H1 (cell line): ENCODE measurements at regions not wholly inside any gene's neighbourhood (a gene's known extent, or its start where the extent isn't known, plus 50 kb on each side); places are given as distances from the start of the nearest gene placed in this dataset.
A peak's percentile ranks its signal among the peaks of the same experiment; 100 is the strongest.

Source experiments
- CTCF ChIA-PET: fragments of 300-600 bp; sonication (Branson Sonifier 250); formaldehyde crosslinking; loops from one replicate; lab custom pipeline; 2021; ENCODE audit not compliant: partially characterized antibody; lab: Charles Lee
- POLR2A ChIA-PET: fragments of 300-600 bp; sonication (Branson Sonifier 250); formaldehyde crosslinking; loops from one replicate; lab custom pipeline; 2021; ENCODE audit warnings: inconsistent platforms; ENCODE audit not compliant: partially characterized antibody; lab: Charles Lee
- DNase-seq, 2 experiments: peaks; one replicate each; pipeline versions ENCODE4 v3.0.0 to v3.0.0-alpha.2; 2010 to 2022; ENCODE audit warnings: low spot score in 2 of 2, low read depth in 1 of 2, mixed read lengths in 1 of 2
- FAIRE-seq: peaks from 2 replicates; lab custom pipeline; 2011; peaks lifted over from hg19 to GRCh38; lab: Jason Lieb, UNC
- H2AFZ ChIP-seq: 2 replicates; pipeline ENCODE4 v1.8.1; 2012; ENCODE audit warnings: low read length, inconsistent platforms
- H2AK5ac ChIP-seq: 2 replicates; pipeline ENCODE4 v1.6.1; 2013; ENCODE audit warnings: low read depth, low read length
- H2BK120ac ChIP-seq: replicated peaks from 2 replicates; pipeline ENCODE3; 2013; ENCODE audit warnings: low read depth, low read length, inconsistent platforms
- H2BK12ac ChIP-seq: 2 replicates; pipeline ENCODE4 v1.6.1; 2013; ENCODE audit warnings: low read depth, low read length
- H2BK15ac ChIP-seq: 2 replicates; pipeline ENCODE4 v1.6.1; 2013; ENCODE audit warnings: low read length
- H2BK20ac ChIP-seq: 2 replicates; pipeline ENCODE4 v1.6.1; 2013; ENCODE audit warnings: low read length
- H2BK5ac ChIP-seq: 2 replicates; pipeline ENCODE4 v1.6.1; 2013; ENCODE audit warnings: low read depth, low read length
- H3K14ac ChIP-seq: 2 replicates; pipeline ENCODE4 v1.6.1; 2013; ENCODE audit warnings: inconsistent platforms; ENCODE audit not compliant: insufficient read length
- H3K18ac ChIP-seq: 2 replicates; pipeline ENCODE4 v1.6.1; 2013; ENCODE audit warnings: low read length; ENCODE audit errors: extremely low read depth
- H3K23ac ChIP-seq: 2 replicates; pipeline ENCODE4 v1.6.1; 2013; ENCODE audit warnings: inconsistent platforms; ENCODE audit not compliant: insufficient read length
- H3K23me2 ChIP-seq: 2 replicates; pipeline ENCODE4 v1.6.1; 2013; ENCODE audit warnings: low read depth, low read length
- H3K27ac ChIP-seq: 2 replicates; pipeline ENCODE4 v1.6.1; 2011; ENCODE audit warnings: low read depth, low read length, inconsistent platforms
- H3K27me3 ChIP-seq, 4 experiments: replicated peaks in 1 of 4; 1 replicate in 1 of 4; 2 replicates in 3 of 4; pipeline versions ENCODE4 v1.6.1 to v1.8.1; 2011 to 2013; ENCODE audit warnings: low read length in 3 of 4, mild to moderate bottlenecking in 3 of 4, inconsistent platforms in 2 of 4, mixed read lengths in 2 of 4, moderate library complexity in 1 of 4; ENCODE audit not compliant: control insufficient read depth in 3 of 4, insufficient read depth in 3 of 4; ENCODE audit errors: extremely low read depth in 1 of 4
- H3K36me3 ChIP-seq, 4 experiments: 2 replicates each; pipeline versions ENCODE4 v1.6.1 to v1.8.1; 2011 to 2013; ENCODE audit warnings: mild to moderate bottlenecking in 4 of 4, low read length in 3 of 4, moderate library complexity in 2 of 4, control low read depth in 1 of 4, inconsistent platforms in 1 of 4; ENCODE audit not compliant: insufficient read depth in 4 of 4, control insufficient read depth in 2 of 4
- H3K4ac ChIP-seq: replicated peaks from 2 replicates; pipeline ENCODE3; 2013; ENCODE audit warnings: low read length, low read depth, mixed read lengths, inconsistent platforms; ENCODE audit not compliant: insufficient read length
- H3K4me1 ChIP-seq, 4 experiments: replicated peaks in 1 of 4; 1 replicate in 1 of 4; 2 replicates in 3 of 4; pipeline versions ENCODE4 v1.6.1 to v1.8.1; 2011 to 2013; ENCODE audit warnings: low read length in 3 of 4, inconsistent platforms in 2 of 4, mixed read lengths in 1 of 4; ENCODE audit not compliant: insufficient read depth in 4 of 4, control insufficient read depth in 3 of 4
- H3K4me2 ChIP-seq, 2 experiments: 2 replicates each; pipeline versions ENCODE4 v1.6.1 to v1.8.1; 2011 to 2013; ENCODE audit warnings: low read depth in 2 of 2, low read length in 2 of 2, control low read depth in 1 of 2, inconsistent platforms in 1 of 2, mild to moderate bottlenecking in 1 of 2; ENCODE audit not compliant: insufficient read depth in 1 of 2
- H3K4me3 ChIP-seq, 4 experiments: fragments of 200-600, 300-600 bp in 1 of 4; sonication (generic), shearing (Covaris generic), sonication (Bioruptor Twin) in 1 of 4; 2 replicates each; pipeline versions ENCODE4 v1.5.1 to v1.8.1; 2011 to 2016; ENCODE audit warnings: low read length in 4 of 4, low read depth in 3 of 4, control low read depth in 2 of 4, inconsistent platforms in 2 of 4, mild to moderate bottlenecking in 2 of 4, mixed read lengths in 1 of 4, moderate library complexity in 1 of 4; ENCODE audit not compliant: insufficient read depth in 2 of 4; ENCODE audit errors: extremely low read depth in 1 of 4
- H3K56ac ChIP-seq: replicated peaks from 2 replicates; pipeline ENCODE3; 2013; ENCODE audit warnings: low read depth, mild to moderate bottlenecking, mixed read lengths, low read length, inconsistent platforms; ENCODE audit not compliant: insufficient read length
- H3K79me1 ChIP-seq: 2 replicates; pipeline ENCODE4 v1.6.1; 2013; ENCODE audit warnings: low read depth, low read length, control low read depth
- H3K79me2 ChIP-seq, 2 experiments: 2 replicates each; pipeline versions ENCODE4 v1.6.1 to v1.8.1; 2012 to 2013; ENCODE audit warnings: low read length in 2 of 2, mild to moderate bottlenecking in 2 of 2, inconsistent platforms in 1 of 2; ENCODE audit not compliant: insufficient read depth in 2 of 2, control insufficient read depth in 1 of 2
- H3K9ac ChIP-seq, 4 experiments: replicated peaks in 1 of 4; 1 replicate in 1 of 4; 2 replicates in 3 of 4; pipeline versions ENCODE4 v1.6.1 to v1.8.1; 2011 to 2013; ENCODE audit warnings: low read depth in 3 of 4, low read length in 3 of 4, control low read depth in 2 of 4, mild to moderate bottlenecking in 2 of 4, moderate library complexity in 2 of 4, inconsistent platforms in 1 of 4; ENCODE audit errors: extremely low read depth in 1 of 4
- H3K9me3 ChIP-seq, 2 experiments: 2 replicates each; pipeline versions ENCODE4 v1.6.1 to v1.8.1; 2012 to 2013; ENCODE audit warnings: mild to moderate bottlenecking in 2 of 2, moderate library complexity in 2 of 2, control low read depth in 1 of 2, inconsistent platforms in 1 of 2, low read depth in 1 of 2, low read length in 1 of 2, mixed read lengths in 1 of 2; ENCODE audit not compliant: insufficient read depth in 2 of 2
- H4K20me1 ChIP-seq, 2 experiments: replicated peaks in 1 of 2; 2 replicates each; pipeline versions ENCODE3 to v1.8.1; 2011 to 2013; ENCODE audit warnings: inconsistent platforms in 2 of 2, low read length in 2 of 2, mild to moderate bottlenecking in 1 of 2; ENCODE audit not compliant: insufficient read depth in 2 of 2, control insufficient read depth in 1 of 2
- H4K5ac ChIP-seq: 2 replicates; pipeline ENCODE4 v1.6.1; 2013; ENCODE audit warnings: low read length, low read depth, mixed read lengths, inconsistent platforms; ENCODE audit not compliant: insufficient read length
- H4K8ac ChIP-seq: 2 replicates; pipeline ENCODE4 v1.8.0; 2013; ENCODE audit warnings: mild to moderate bottlenecking, moderate library complexity, low read length, inconsistent platforms; ENCODE audit not compliant: insufficient read depth; ENCODE audit errors: extremely low read depth
- H4K91ac ChIP-seq: replicated peaks from 2 replicates; pipeline ENCODE3; 2013; ENCODE audit warnings: low read length, mixed read lengths, inconsistent platforms; ENCODE audit not compliant: insufficient read length
- CREB1 ChIP-seq: IDR thresholded peaks from 2 replicates; pipeline ENCODE4 v1.6.1; 2012; ENCODE audit warnings: inconsistent platforms
- EZH2 ChIP-seq: fragments of 200-600 bp; sonication (generic); IDR thresholded peaks from 2 replicates; pipeline ENCODE4 v1.7.1; 2012; ENCODE audit warnings: low read depth, mild to moderate bottlenecking, moderate library complexity, low read length, inconsistent platforms; ENCODE audit not compliant: severe bottlenecking
- TAF7 ChIP-seq: optimal IDR thresholded peaks from 2 replicates; pipeline ENCODE3; 2011; ENCODE audit warnings: low read depth, mild to moderate bottlenecking, inconsistent platforms, low read length, moderate library complexity, borderline replicate concordance
- WGBS, 2 experiments: shearing (Covaris generic) in 1 of 2; methylation state at CpG; one replicate each; pipeline versions ENCODE4 v1.1.6 to v1.1.7; 2013 to 2015; ENCODE audit warnings: low lambda C conversion rate in 2 of 2, mixed read lengths in 2 of 2, inconsistent platforms in 1 of 2, low coverage in 1 of 2, missing lambda C conversion rate in 1 of 2; ENCODE audit not compliant: insufficient replicate concordance in 2 of 2, insufficient coverage in 1 of 2, insufficient read length in 1 of 2; ENCODE audit errors: extremely low coverage in 1 of 2, missing lambda C conversion rate in 1 of 2; 5-methylcytosine and 5-hydroxymethylcytosine counted together
- TF ChIP-seq, protein P1 (sequence below): IDR thresholded peaks from 2 replicates; pipeline ENCODE4 v1.6.1; 2012; ENCODE audit warnings: low read length, inconsistent platforms
- TF ChIP-seq, protein P2 (sequence below), 3 experiments: IDR thresholded peaks; 1 replicate in 2 of 3; 2 replicates in 1 of 3; pipeline versions ENCODE4 v1.5.1 to v1.6.1; 2011; ENCODE audit warnings: low read length in 3 of 3, mild to moderate bottlenecking in 3 of 3, inconsistent platforms in 2 of 3, low read depth in 1 of 3, moderate library complexity in 1 of 3; ENCODE audit not compliant: insufficient read depth in 1 of 3; ENCODE audit errors: control extremely low read depth in 1 of 3

DNA sequence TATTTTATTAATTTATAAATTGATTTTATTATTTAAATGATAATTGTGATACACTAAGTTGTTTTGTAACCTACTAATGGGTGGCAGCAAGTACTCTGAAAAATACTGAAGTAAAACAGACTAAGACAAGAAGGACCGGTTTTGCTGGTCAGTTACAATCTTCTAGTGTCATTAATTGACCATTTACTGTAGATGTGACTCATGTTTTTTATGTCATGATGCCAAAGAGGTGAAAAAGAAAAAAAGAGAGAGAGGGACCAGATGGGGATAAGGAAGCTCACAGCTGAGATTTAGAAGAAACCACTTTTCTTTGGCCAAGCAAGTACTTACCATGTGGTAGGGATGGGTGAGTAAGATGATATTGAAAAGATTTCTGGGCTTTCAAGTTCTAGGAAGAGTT, 955.8 kb upstream of the LRRTM1 start:
- H2BK120ac ChIP-seq, result no peak overlapping the region
- H3K4me1 ChIP-seq, result no peaks in the 10 kb centered on the region
- H3K36me3 ChIP-seq, result no peaks in the 10 kb centered on the region
- H4K91ac ChIP-seq, result no peak overlapping the region
- no peak overlapping the region for H2BK12ac ChIP-seq
- ChIA-PET CTCF (interaction anchor here (1.1 kb wide), 1 partner anchor 15 kb away, joined by 4 read pairs; no protein-coding TSS in a partner anchor), POLR2A (no interaction called here)
- H3K23me2 ChIP-seq, result no peaks in the 10 kb centered on the region
- no peak overlapping the region for H2BK5ac ChIP-seq
- no peak overlapping the region for H2AK5ac ChIP-seq
- no peak overlapping the region for H3K14ac ChIP-seq
- H3K23ac ChIP-seq, result no peak overlapping the region
- H3K9ac ChIP-seq, result no peak overlapping the region
- H3K4ac ChIP-seq, result no peak overlapping the region
- no peak for DNase-seq
- H3K4me2 ChIP-seq, result no peak overlapping the region
- no peaks in the 10 kb centered on the region for H3K9me3 ChIP-seq
- no peak overlapping the region for H2BK20ac ChIP-seq
- no peaks in the 10 kb centered on the region for H4K20me1 ChIP-seq
- H2BK15ac ChIP-seq, result no peak overlapping the region
- H3K18ac ChIP-seq, result no peak overlapping the region
- H4K8ac ChIP-seq, result no peak overlapping the region
- H3K79me1 ChIP-seq, result no peaks in the 10 kb centered on the region
- H3K4me3 ChIP-seq, result no peak overlapping the region
- peak overlapping the region; percentile 87; the same call in 1 of the 2 replicates for H2AFZ ChIP-seq
- no peaks in the 10 kb centered on the region for H3K79me2 ChIP-seq
- no peak overlapping the region for H4K5ac ChIP-seq
- no peak overlapping the region for H3K27ac ChIP-seq
- 100% methylated on average over 1 of the region's 1 CpG; no CpG with 5 or more reads in 1 of the 2 experiments for WGBS, 2 experiments
- no peaks in the 10 kb centered on the region for H3K27me3 ChIP-seq
- H3K56ac ChIP-seq, result no peak overlapping the region
- FAIRE-seq, result no peak
- TF ChIP-seq, protein P1, sequence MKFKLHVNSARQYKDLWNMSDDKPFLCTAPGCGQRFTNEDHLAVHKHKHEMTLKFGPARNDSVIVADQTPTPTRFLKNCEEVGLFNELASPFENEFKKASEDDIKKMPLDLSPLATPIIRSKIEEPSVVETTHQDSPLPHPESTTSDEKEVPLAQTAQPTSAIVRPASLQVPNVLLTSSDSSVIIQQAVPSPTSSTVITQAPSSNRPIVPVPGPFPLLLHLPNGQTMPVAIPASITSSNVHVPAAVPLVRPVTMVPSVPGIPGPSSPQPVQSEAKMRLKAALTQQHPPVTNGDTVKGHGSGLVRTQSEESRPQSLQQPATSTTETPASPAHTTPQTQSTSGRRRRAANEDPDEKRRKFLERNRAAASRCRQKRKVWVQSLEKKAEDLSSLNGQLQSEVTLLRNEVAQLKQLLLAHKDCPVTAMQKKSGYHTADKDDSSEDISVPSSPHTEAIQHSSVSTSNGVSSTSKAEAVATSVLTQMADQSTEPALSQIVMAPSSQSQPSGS, result no peak
- TF ChIP-seq CREB1, result no peak
- no peak for TF ChIP-seq TAF7
- TF ChIP-seq, protein P2, sequence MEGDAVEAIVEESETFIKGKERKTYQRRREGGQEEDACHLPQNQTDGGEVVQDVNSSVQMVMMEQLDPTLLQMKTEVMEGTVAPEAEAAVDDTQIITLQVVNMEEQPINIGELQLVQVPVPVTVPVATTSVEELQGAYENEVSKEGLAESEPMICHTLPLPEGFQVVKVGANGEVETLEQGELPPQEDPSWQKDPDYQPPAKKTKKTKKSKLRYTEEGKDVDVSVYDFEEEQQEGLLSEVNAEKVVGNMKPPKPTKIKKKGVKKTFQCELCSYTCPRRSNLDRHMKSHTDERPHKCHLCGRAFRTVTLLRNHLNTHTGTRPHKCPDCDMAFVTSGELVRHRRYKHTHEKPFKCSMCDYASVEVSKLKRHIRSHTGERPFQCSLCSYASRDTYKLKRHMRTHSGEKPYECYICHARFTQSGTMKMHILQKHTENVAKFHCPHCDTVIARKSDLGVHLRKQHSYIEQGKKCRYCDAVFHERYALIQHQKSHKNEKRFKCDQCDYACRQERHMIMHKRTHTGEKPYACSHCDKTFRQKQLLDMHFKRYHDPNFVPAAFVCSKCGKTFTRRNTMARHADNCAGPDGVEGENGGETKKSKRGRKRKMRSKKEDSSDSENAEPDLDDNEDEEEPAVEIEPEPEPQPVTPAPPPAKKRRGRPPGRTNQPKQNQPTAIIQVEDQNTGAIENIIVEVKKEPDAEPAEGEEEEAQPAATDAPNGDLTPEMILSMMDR (IDR thresholded peaks at IDR 0.05; ENCODE audit: control extremely low read depth in 1 of 3, insufficient read depth in 1 of 3, low read depth in 1 of 3, low read length in 3 of 3), result no peak
- no peak for TF ChIP-seq EZH2
